Heart right ventricle (tissue), 16 donors: ENCODE measurements at regions not wholly inside any gene's neighbourhood (a gene's known extent, or its start where the extent isn't known, plus 50 kb on each side); places are given as distances from the start of the nearest gene placed in this dataset.
"Not testable (repeated sequence)": the region's sequence is repeated elsewhere in the genome, so short reads cannot be mapped to it uniquely, and the experiment has no call there.

Source experiments
- ATAC-seq, 8 donors: fragments of 200-7000 bp; cut with Tn5 transposase; one replicate each; pipeline ENCODE4 v1.9.1; 2020; ENCODE audit warnings: mild to moderate bottlenecking in 8 of 8, moderate library complexity in 8 of 8, moderate number of reproducible peaks in 1 of 8
- DNase-seq, 2 donors: peaks; one replicate each; pipeline ENCODE4 v3.0.0-alpha.2; 2020
- H3K27ac ChIP-seq, 10 donors: fragments of 200-600 bp; sonication (generic) in 2 of 10; one replicate each; pipeline versions ENCODE4 v1.5.0 to v1.8.0; 2020 to 2022; ENCODE audit warnings: mild to moderate bottlenecking in 3 of 10
- H3K27me3 ChIP-seq, 7 donors: fragments of 200-600 bp; one replicate each; pipeline ENCODE4 v1.8.0; 2021 to 2022; ENCODE audit warnings: mild to moderate bottlenecking in 2 of 7
- H3K36me3 ChIP-seq, 9 donors: fragments of 200-600 bp; sonication (generic) in 1 of 9; one replicate each; pipeline versions ENCODE4 v1.5.0 to v1.8.0; 2020 to 2022; ENCODE audit warnings: mild to moderate bottlenecking in 2 of 9
- H3K4me1 ChIP-seq, 9 donors: fragments of 200-600 bp; sonication (generic) in 1 of 9; one replicate each; pipeline versions ENCODE4 v1.5.0 to v1.8.0; 2020 to 2022; ENCODE audit warnings: mild to moderate bottlenecking in 4 of 9
- H3K4me3 ChIP-seq, 10 donors: fragments of 200-600 bp; sonication (generic) in 2 of 10; one replicate each; pipeline versions ENCODE4 v1.5.0 to v1.8.0; 2020 to 2022; ENCODE audit warnings: mild to moderate bottlenecking in 7 of 10, moderate library complexity in 2 of 10
- H3K9me3 ChIP-seq, 11 donors: fragments of 200-600 bp in 10 of 11; sonication (generic) in 2 of 11; one replicate each; pipeline versions ENCODE4 v1.5.0 to v1.8.0; 2013 to 2022; ENCODE audit warnings: mild to moderate bottlenecking in 2 of 11, control low read depth in 1 of 11, moderate library complexity in 1 of 11
- CTCF ChIP-seq, 9 donors: fragments of 200-600 bp; sonication (generic) in 2 of 9; IDR thresholded peaks; one replicate each; pipeline versions ENCODE4 v1.5.0 to v1.8.0; 2021 to 2022; ENCODE audit warnings: antibody characterized with exemption in 9 of 9, mild to moderate bottlenecking in 5 of 9, moderate library complexity in 1 of 9
- WGBS, 2 donors: extraction: QIAGEN DNeasy Blood & Tissue Kit; methylation state at CpG; one replicate each; pipeline ENCODE4 v1.1.7; 2013; ENCODE audit warnings: inconsistent platforms in 1 of 2; 5-methylcytosine and 5-hydroxymethylcytosine counted together
- intact Hi-C, 10 donors: fragments of 100-400 bp; cut with DNase I; formaldehyde crosslinking; loops; one replicate each; pipeline versions ENCODE4 v1.11.1 to v1.14.2; 2022
- donor health status: Arrhythmogenic right ventricular cardiomyopathy.
- donor health status: ischemic (EF 13 %, LVEDD 7.1; RV severe dilation, severe dysfunction).
- donor health status: healthy with polysubstance abuse.
- donor health status: DM: no; HTN: yes; CAD: no.
- donor health status: DM: no; HTN: no; CAD: no.
- donor health status: ischemic (EF 25% LVEDD 6.9; RV normal size, moderate dysfunction).
- donor health status: ischemic (EF 25% LVEDD 5.7; RV mildly dilated, moderate dysfunction).
- donor health status: healthy.
- donor health status: DM: yes; HTN: yes; CAD: no.
- donor health status: Ischemic cardiomyopathy.
- donor health status: ischemic (EF 35%, LVEDD 5.7; RV mildly dilated, moderate dysfunction).
- donor health status: nonischemic (EF 11% LVEDD 7.7; RV severe dilation, severe dysfunction).
- donor health status: DM: yes; HTN: yes; CAD: no.
- donor health status: PGD.
- donor health status: ischemic (EF 29% LVEDD 5.4; RV normal size, mild dysfunction).
- donor health status: nonischemic (EF 23%, LVEDD 6.1; RV moderate dilation, normal function).

GRCh38 chrY:7781501-7781900, 869.9 kb upstream of the AMELY start:
- Histone ChIP-seq H3K4me3 (no peak overlapping the region), H3K9me3 (no peaks in the 10 kb centered on the region), H3K4me1 (no peaks in the 10 kb centered on the region), H3K27me3 (no peaks in the 10 kb centered on the region), H3K27ac (no peak overlapping the region), H3K36me3 (no peaks in the 10 kb centered on the region)
- WGBS, 2 donors = 94 to 96% methylated on average over 2 of the region's 2 CpGs
- intact Hi-C loops = no loop called here
- no peak for DNase-seq
- ATAC-seq = no peak
- no peak for TF ChIP-seq CTCF (IDR thresholded peaks at IDR 0.05)

- ATAC-seq, H3K4me3 ChIP-seq, H3K36me3 ChIP-seq, DNase-seq, H3K27ac ChIP-seq, H3K4me1 ChIP-seq, H3K9me3 ChIP-seq, H3K27me3 ChIP-seq, intact Hi-C loops: not testable (repeated sequence)
- 73 to 74% methylated on average over 2 of the region's 2 CpGs for WGBS, 2 donors
Measured at GRCh38 chrY:7775436-7775835, 863.9 kb upstream of the AMELY start.

GRCh38 chrY:7771771-7772170, 860.2 kb upstream of the AMELY start:
- ATAC-seq = no peak
- no peak overlapping the region for H3K4me3 ChIP-seq

GRCh38 chrY:7769790-7770375, 858.3 kb upstream of the AMELY start:
- no peak overlapping the region for H3K27ac ChIP-seq
- DNase-seq (no peak), ATAC-seq (no peak)
- intact Hi-C loops = loop anchor here in 1 of 10 donors (5.0 kb wide), 1 partner anchor 38 kb away; no protein-coding TSS in a partner anchor
- 100% methylated on average over 1 of the region's 1 CpG for whole genome bisulfite sequencing, 2 donors
- no peak for TF ChIP-seq CTCF (IDR thresholded peaks at IDR 0.05)
- no peaks in the 10 kb centered on the region for H3K9me3 ChIP-seq
- H3K27me3 ChIP-seq = no peaks in the 10 kb centered on the region
- H3K36me3 ChIP-seq = no peaks in the 10 kb centered on the region
- no peaks in the 10 kb centered on the region for H3K4me1 ChIP-seq
- no peak overlapping the region for H3K4me3 ChIP-seq

More at GRCh38 chrY:7771771-7772170, 860.2 kb upstream of the AMELY start:
- DNase-seq = no peak
- TF ChIP-seq CTCF (IDR thresholded peaks at IDR 0.05) = no peak
- Histone ChIP-seq H3K27me3 (no peaks in the 10 kb centered on the region), H3K4me1 (no peaks in the 10 kb centered on the region), H3K9me3 (no peaks in the 10 kb centered on the region), H3K27ac (no peak overlapping the region), H3K36me3 (no peaks in the 10 kb centered on the region)
- intact Hi-C loops = loop anchor here in 1 of 10 donors (5.0 kb wide), 1 partner anchor 39 kb away; no protein-coding TSS in a partner anchor

GRCh38 chrY:7768901-7769300, 857.3 kb upstream of the AMELY start:
- H3K4me1 ChIP-seq = no peaks in the 10 kb centered on the region
- TF ChIP-seq CTCF (IDR thresholded peaks at IDR 0.05) = no peak
- no peak overlapping the region for H3K27ac ChIP-seq
- H3K36me3 ChIP-seq = no peaks in the 10 kb centered on the region
- DNase-seq = no peak
- H3K9me3 ChIP-seq = no peaks in the 10 kb centered on the region
- ATAC-seq = no peak
- no peaks in the 10 kb centered on the region for H3K27me3 ChIP-seq
- WGBS, 2 donors = 42 to 67% methylated on average over 1 of the region's 1 CpG
- no peak overlapping the region for H3K4me3 ChIP-seq
- intact Hi-C loops = no loop called here
